ENCODE measurements at regions not wholly inside any gene's neighbourhood (a gene's known extent, or its start where the extent isn't known, plus 50 kb on each side); places are given as distances from the start of the nearest gene placed in this dataset.

- BruUV-seq (replicated peaks): no TSS peak
- no peaks in the 10 kb centered on the region for H3K36me3 ChIP-seq (ENCODE audit: control insufficient read depth in 2 of 2, extremely low read depth in 1 of 2, insufficient read depth in 2 of 2, low read length in 2 of 2)
- H3K27ac ChIP-seq (ENCODE audit: insufficient read depth, low read depth, low read length): no peak overlapping the region
- H3K4me3 ChIP-seq (replicated peaks in 1 of 3; ENCODE audit: insufficient read depth in 1 of 3, low read depth in 1 of 3, low read length in 3 of 3): no peak overlapping the region
- H3K9ac ChIP-seq (replicated peaks; ENCODE audit: extremely low read depth, insufficient read depth, low read length): no peak overlapping the region
- H3K27me3 ChIP-seq (ENCODE audit: control insufficient read depth in 2 of 2, insufficient read depth in 2 of 2, low read length in 2 of 2): no peaks in the 10 kb centered on the region
- FAIRE-seq (no peak), DNase-seq (ENCODE audit: low read depth, low spot score) (no peak)
- H3K4me2 ChIP-seq (ENCODE audit: insufficient read depth, low read length): no peak overlapping the region
- no peak overlapping the region for H2AFZ ChIP-seq (ENCODE audit: low read depth, low read length)
- H4K20me1 ChIP-seq (replicated peaks; ENCODE audit: control insufficient read depth, extremely low read depth, insufficient read depth, low read length): no peaks in the 10 kb centered on the region
- intact Hi-C loops (cut with micrococcal nuclease) (no loop called here), dilution Hi-C loops (cut with MboI; ENCODE audit: extremely low pct_ligation_motif_present, low sequenced_read_pairs) (no loop called here)
- H3K9me3 ChIP-seq (replicated peaks; ENCODE audit: control insufficient read depth, insufficient read depth, low read length): no peaks in the 10 kb centered on the region
- POLR2A ChIA-PET: no interaction called here
- no peaks in the 10 kb centered on the region for H3K4me1 ChIP-seq (ENCODE audit: control insufficient read depth, extremely low read depth, insufficient read depth, low read length)
- TF ChIP-seq POLR2A (IDR thresholded peaks at IDR 0.05; ENCODE audit: low read depth, low read length): no peak
- no peak for TF ChIP-seq JUN (IDR thresholded peaks at IDR 0.05; ENCODE audit: borderline replicate concordance, insufficient read depth, insufficient read length, low read depth)
- TF ChIP-seq EZH2 (IDR thresholded peaks at IDR 0.05; ENCODE audit: borderline replicate concordance, low read depth, low read length, severe bottlenecking): no peak
- TF ChIP-seq CTCF (IDR thresholded peaks at IDR 0.05; ENCODE audit: extremely low read depth in 1 of 2, insufficient read depth in 1 of 2, low read depth in 1 of 2, low read length in 2 of 2): no peak
- no peak for TF ChIP-seq FOS (IDR thresholded peaks at IDR 0.05; ENCODE audit: borderline replicate concordance, insufficient read depth, low read length)
- TF ChIP-seq POLR2AphosphoS5 (IDR thresholded peaks at IDR 0.05; ENCODE audit: insufficient read depth, low read depth, low read length): no peak
- TF ChIP-seq MAX (IDR thresholded peaks at IDR 0.05; ENCODE audit: insufficient read depth, insufficient read length): no peak
- no peak for TF ChIP-seq MYC (IDR thresholded peaks at IDR 0.05; ENCODE audit: low read depth, low read length)
- no peak for TF ChIP-seq GATA2 (IDR thresholded peaks at IDR 0.05; ENCODE audit: insufficient read depth, insufficient read length, low read depth, low read length)
- CTCF ChIA-PET: interaction anchor here (0.9 to 1.5 kb wide), 3 partner anchors 10 to 523 kb away, joined by 3 to 5 read pairs (median 4); no protein-coding TSS in a partner anchor
- no peaks in the 10 kb centered on the region for H3K79me2 ChIP-seq (ENCODE audit: control insufficient read depth, insufficient read depth, low read length)
- H3K9me1 ChIP-seq (replicated peaks; ENCODE audit: control insufficient read depth, extremely low read depth, insufficient read depth, low read length): no peaks in the 10 kb centered on the region
Observed at GRCh38 chr7:81492240-81492639, 277.6 kb downstream of the HGF start.
